Kidney (tissue), 13 donors: ENCODE measurements at regions not wholly inside any gene's neighbourhood (a gene's known extent, or its start where the extent isn't known, plus 50 kb on each side); places are given as distances from the start of the nearest gene placed in this dataset.

Experiments used
- DNase-seq, 5 donors: peaks; one replicate each; pipeline ENCODE4 v3.0.0-alpha.2; 2013 to 2020
- FAIRE-seq: peaks from 2 replicates; lab custom pipeline; 2012; peaks lifted over from hg19 to GRCh38; lab: Jason Lieb, UNC
- H3K27ac ChIP-seq, 2 donors: one replicate each; pipeline ENCODE4 v1.7.0; 2013; ENCODE audit warnings: low read depth in 2 of 2, low read length in 2 of 2, inconsistent platforms in 1 of 2
- H3K27me3 ChIP-seq: one replicate; pipeline ENCODE4 v1.7.1; 2013; ENCODE audit warnings: low read length, inconsistent platforms; ENCODE audit not compliant: control insufficient read depth, insufficient read depth
- H3K36me3 ChIP-seq, 3 donors: one replicate each; pipeline versions ENCODE4 v1.7.0 to v1.7.1; 2013; ENCODE audit warnings: low read length in 3 of 3, control low read depth in 1 of 3, inconsistent platforms in 1 of 3; ENCODE audit not compliant: insufficient read depth in 3 of 3, control insufficient read depth in 2 of 3
- H3K4me1 ChIP-seq, 3 donors: one replicate each; pipeline versions ENCODE4 v1.7.0 to v1.7.1; 2013; ENCODE audit warnings: low read length in 3 of 3, inconsistent platforms in 1 of 3, low read depth in 1 of 3; ENCODE audit not compliant: control insufficient read depth in 2 of 3, insufficient read depth in 2 of 3
- H3K4me3 ChIP-seq, 3 donors: one replicate each; pipeline versions ENCODE4 v1.7.0 to v1.8.1; 2013; ENCODE audit warnings: low read length in 3 of 3, control low read depth in 1 of 3, inconsistent platforms in 1 of 3
- H3K9ac ChIP-seq, 3 donors: one replicate each; pipeline versions ENCODE4 v1.7.0 to v1.7.1; 2013; ENCODE audit warnings: low read length in 3 of 3, control low read depth in 1 of 3, inconsistent platforms in 1 of 3
- H3K9me3 ChIP-seq, 3 donors: one replicate each; pipeline versions ENCODE4 v1.7.0 to v1.7.1; 2013; ENCODE audit warnings: low read length in 3 of 3, control low read depth in 1 of 3, inconsistent platforms in 1 of 3; ENCODE audit not compliant: control insufficient read depth in 2 of 3, insufficient read depth in 1 of 3
- intact Hi-C: fragments of 100-400 bp; cut with DNase I; formaldehyde crosslinking; loops from one replicate; pipeline ENCODE4 v1.11.1; 2022
- TF ChIP-seq, protein P1 (sequence below): IDR thresholded peaks from 3 replicates; pipeline ENCODE4 v1.5.1; 2012; ENCODE audit warnings: mild to moderate bottlenecking, moderate library complexity, borderline replicate concordance; ENCODE audit not compliant: insufficient read depth; ENCODE audit errors: extremely low read depth
- donor health status: control.
- donor health status: control.
- donor health status: control.
- donor health status: control.
- donor health status: control.
- donor health status: DM: yes; HTN: yes; CAD: no.
- donor health status: Normal renal cell carcinoma (clear cell type).

DNA sequence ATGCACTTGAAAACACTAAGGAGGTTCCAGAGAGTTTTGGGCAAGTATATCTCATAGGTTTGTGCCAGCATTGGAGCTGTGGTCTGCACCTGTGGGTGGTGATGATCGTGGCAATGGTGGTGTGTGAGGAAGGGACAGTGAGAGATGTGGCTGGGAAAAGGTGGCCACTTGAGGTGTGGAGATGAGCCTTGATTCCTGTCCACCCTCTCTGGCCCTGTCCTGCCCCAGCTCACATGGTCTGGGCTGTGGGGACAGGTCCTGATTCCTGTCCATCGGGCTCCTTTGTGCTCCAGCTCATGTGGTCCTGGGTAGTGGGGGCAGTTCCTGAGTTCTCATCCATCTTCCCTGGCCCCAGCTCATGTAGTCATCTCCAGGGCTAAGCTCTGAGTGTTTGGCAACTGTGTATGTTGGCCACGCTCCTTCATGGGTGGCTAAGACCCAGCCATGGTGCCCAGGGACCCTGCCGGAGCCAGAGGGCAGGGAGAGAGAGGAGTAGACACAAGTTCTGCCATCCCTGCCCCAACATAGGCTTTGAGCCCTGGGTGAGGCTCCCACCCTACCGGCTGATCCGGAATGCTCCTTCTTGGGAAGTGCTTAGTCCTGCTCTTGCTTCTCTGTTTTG is 294.4 kb upstream of the HDAC4 start:
- H3K27me3 ChIP-seq: no peaks in the 10 kb centered on the region
- TF ChIP-seq, protein P1, sequence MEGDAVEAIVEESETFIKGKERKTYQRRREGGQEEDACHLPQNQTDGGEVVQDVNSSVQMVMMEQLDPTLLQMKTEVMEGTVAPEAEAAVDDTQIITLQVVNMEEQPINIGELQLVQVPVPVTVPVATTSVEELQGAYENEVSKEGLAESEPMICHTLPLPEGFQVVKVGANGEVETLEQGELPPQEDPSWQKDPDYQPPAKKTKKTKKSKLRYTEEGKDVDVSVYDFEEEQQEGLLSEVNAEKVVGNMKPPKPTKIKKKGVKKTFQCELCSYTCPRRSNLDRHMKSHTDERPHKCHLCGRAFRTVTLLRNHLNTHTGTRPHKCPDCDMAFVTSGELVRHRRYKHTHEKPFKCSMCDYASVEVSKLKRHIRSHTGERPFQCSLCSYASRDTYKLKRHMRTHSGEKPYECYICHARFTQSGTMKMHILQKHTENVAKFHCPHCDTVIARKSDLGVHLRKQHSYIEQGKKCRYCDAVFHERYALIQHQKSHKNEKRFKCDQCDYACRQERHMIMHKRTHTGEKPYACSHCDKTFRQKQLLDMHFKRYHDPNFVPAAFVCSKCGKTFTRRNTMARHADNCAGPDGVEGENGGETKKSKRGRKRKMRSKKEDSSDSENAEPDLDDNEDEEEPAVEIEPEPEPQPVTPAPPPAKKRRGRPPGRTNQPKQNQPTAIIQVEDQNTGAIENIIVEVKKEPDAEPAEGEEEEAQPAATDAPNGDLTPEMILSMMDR: no peak
- H3K4me1 ChIP-seq: no peaks in the 10 kb centered on the region
- no peaks in the 10 kb centered on the region for H3K9me3 ChIP-seq
- H3K36me3 ChIP-seq: no peaks in the 10 kb centered on the region
- FAIRE-seq (no peak), DNase-seq (no peak)
- intact Hi-C loops: no loop called here
- no peak overlapping the region for H3K4me3 ChIP-seq
- no peak overlapping the region for H3K9ac ChIP-seq
- H3K27ac ChIP-seq: no peak overlapping the region

DNA sequence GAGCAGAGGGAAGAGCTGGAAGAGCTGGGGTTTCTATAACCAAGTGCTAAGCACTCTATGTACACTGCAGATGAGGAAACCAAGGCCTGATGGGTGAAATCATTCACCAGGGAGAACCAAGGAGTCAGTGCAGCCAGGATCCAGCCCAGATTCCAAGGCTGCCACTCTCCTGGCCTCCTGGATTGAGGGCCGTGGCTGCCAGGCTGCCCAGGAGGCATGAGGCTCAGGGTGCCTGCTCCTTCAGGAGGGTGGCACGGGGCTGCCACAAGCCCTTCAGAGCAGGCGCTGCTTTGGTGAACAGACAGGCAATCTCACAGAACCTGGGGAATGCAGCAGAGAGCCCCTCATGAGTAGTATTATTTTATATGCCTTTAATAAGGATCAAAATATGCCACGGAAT is 293.7 kb upstream of the HDAC4 start:
- Histone ChIP-seq H3K36me3 (no peaks in the 10 kb centered on the region), H3K27me3 (no peaks in the 10 kb centered on the region), H3K9me3 (no peaks in the 10 kb centered on the region), H3K4me3 (no peak overlapping the region), H3K9ac (no peak overlapping the region), H3K27ac (no peak overlapping the region), H3K4me1 (no peaks in the 10 kb centered on the region)
- intact Hi-C loops: no loop called here
- DNase-seq: no peak
- no peak for FAIRE-seq
- TF ChIP-seq, protein P1: no peak

DNA sequence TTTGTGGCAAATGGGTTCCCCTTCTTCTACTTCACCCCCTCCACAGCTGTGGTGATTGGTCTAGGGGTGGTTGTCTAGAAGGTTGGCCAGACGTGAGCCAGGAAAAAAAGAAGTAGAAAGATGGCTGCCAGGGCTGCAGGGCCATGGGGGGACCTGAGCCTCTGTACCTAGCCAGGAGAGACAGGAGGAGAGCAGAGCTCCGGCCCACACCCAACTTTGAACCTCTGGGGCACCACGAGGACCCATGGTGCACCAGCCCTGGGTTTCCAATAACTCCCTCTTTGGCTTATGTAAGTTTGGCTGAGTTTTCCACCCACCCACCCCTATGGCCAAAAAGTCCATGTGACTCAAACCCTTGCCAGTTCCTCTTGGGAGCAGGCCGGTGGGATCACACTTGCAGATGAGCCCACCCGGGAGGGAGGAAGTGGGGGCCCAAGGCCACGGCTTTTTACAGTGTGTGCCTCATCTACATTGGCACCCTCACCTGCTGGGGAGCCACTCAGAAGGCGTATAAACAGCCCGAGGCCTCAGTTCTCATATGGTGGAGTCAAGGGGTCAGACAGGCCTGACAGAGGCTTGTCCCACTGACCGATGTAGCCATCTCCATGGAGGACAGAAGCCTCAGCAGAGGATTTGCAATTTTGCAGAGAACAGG is 293.1 kb upstream of the HDAC4 start:
- H3K9ac ChIP-seq: no peak overlapping the region
- no peak overlapping the region for H3K27ac ChIP-seq
- TF ChIP-seq, protein P1: no peak
- intact Hi-C loops: no loop called here
- H3K4me3 ChIP-seq: no peak overlapping the region
- no peaks in the 10 kb centered on the region for H3K36me3 ChIP-seq
- H3K9me3 ChIP-seq: no peaks in the 10 kb centered on the region
- H3K27me3 ChIP-seq: no peaks in the 10 kb centered on the region
- no peaks in the 10 kb centered on the region for H3K4me1 ChIP-seq
- FAIRE-seq (no peak), DNase-seq (no peak)
